GM21367 (cell line): ENCODE measurements at regions not wholly inside any gene's neighbourhood (a gene's known extent, or its start where the extent isn't known, plus 50 kb on each side); places are given as distances from the start of the nearest gene placed in this dataset.

Source experiments
- ATAC-seq: cut with Tn5 transposase; IDR thresholded peaks from one replicate; pipeline ENCODE4 v1.9.1; 2021; ENCODE audit not compliant: unreplicated experiment

DNA sequence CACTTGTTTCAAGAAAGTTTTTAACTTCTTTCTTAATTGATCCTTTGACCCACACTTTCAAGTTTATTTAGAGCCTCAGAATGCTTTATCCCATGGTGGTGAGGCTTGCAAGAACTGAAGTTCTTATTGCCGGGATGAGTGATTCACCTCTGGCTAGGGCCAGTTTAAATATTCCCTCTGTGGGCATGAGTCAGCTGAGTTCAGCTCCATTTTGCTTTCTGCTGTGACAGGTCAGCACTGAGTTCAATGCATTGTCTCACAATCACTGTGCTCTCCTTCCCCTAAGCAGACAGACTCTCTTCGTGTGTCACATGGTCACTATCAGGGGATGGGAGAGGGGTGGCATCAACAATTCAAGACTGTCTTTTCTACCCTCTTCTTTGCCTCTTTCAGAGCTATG is 514.6 kb upstream of the FBXO33 start:
- ATAC-seq: no peak

DNA sequence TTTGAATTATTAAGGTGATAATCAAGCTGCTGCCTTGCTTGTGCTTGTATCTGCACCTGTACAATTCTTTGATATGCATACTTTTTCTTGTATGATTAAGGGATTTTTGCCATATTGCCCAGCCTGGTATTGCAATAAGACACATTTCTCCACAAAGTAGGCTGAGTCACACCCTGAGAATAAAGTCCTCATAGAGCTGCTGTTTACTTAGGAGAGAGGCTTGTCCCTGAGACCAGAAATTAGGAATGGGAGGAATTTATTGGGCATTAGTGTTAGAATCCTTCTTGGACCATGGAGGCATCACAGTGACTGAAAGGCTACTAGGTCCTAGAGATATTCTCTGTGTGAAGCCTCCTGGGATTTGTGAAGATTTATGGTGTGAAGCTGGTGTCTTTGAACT is 506.8 kb upstream of the FBXO33 start:
- no peak for ATAC-seq

- peak; percentile 85 for ATAC-seq
Observed at GRCh38 chr14:39912192-39913100, 480.2 kb upstream of the FBXO33 start.

DNA sequence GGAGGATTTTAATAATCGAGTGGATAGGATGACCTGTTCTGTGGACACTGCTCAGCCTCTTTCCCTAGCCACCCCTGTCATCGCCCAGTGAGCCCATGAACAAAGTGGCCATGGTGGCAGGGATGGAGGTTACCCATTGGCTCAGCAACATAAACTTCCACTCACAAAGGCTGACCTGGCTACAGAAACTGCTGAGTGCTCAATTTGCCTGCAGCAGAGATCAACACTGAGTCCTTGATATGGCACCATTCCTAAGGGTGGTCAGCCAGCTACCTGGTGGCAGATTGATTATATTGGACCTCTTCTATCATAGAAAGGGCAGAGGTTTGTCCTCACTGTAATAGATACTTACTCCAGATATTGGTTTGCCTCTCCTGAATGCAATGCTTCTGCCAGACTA is 465.4 kb upstream of the FBXO33 start:
- ATAC-seq: no peak

GRCh38 chr14:39890026-39890425 is 457.8 kb upstream of the FBXO33 start:
- ATAC-seq: no peak

GRCh38 chr14:39884091-39884490 is 451.9 kb upstream of the FBXO33 start:
- ATAC-seq: no peak

DNA sequence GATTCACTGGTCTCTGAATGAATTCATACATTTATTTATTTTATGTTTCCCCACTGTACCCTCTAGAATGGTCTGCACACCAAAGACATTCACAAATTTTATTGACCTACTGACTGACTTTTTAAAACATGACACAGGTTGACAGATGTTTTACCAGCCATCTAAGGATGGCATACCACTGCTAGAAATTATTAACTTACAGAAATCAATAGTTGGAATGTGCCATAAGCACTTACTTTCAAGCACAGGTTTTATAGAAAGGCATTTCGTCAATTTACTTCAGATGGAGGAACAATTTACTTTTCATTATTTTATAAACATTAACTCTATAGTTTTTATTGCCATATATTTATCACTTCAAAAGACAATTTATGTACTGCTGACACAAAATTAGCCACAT is 448.7 kb upstream of the FBXO33 start:
- no peak for ATAC-seq

- no peak for ATAC-seq
Observed at GRCh38 chr14:39880106-39880695, 448.0 kb upstream of the FBXO33 start.

DNA sequence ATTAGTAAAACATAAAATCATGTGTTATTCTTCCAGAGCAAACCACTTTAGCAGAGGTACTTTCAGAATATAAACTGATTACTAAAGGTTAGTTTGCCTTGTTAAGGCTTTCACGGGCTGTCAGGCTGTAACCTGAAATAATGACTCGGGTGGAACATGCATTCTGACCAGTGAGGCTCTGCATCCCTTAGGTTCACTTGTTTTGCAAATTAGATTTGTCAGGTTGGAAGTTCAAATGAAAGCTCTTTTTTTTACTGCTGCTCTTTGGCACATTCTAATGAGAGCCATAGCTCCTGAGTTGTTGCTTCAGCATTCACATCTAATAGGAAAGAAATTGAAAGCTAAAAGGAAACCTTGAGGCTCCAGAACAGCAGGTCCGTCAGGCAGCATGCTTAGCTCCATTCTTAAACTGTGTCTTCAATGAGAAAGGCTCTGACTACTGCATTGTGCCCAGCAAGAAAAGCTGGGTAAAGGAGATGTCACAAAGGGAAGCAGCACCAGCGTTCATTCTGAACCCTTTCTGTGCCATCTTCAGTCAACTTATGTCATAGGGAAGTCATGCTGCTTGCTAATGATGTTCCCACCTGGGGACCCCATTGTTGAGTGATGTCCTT is 445.5 kb upstream of the FBXO33 start:
- ATAC-seq: no peak

DNA sequence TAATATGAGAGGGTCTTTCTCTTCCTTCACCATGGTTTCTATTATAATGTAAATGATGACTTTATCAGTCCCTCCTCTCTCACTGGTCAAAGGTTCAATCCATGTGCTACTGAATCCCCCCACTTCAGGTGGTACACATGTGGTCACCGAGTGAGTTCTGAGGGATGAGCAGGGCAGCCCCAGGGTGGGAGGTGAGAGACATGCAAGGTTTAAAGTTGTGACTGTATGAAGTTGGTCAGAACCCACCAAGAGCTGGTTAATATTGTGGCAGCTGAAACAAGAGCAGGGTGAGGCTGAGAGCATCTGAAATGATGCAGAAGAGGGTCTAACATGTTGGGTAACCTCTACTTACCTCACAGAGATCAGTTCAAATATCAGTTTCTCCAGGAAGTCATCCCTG is 444.7 kb upstream of the FBXO33 start:
- ATAC-seq: no peak

DNA sequence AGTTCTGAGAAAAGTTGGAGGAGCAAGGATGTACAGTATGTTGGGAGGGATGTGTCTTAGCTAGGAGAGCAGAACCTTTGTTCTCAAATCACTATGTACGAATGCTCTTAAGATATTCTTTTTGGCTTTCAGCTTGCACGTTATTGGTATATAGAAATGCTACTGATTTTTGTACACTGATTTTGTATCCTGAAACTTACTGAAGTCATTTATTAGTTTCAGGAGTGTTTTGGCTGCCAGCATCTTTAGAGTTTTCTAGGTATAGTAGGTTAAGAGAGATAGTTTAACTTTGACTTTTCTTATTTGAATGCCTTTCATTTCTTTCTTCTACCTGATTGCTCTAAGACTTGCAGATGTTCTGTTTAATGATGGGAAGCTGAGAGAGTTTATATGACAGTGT is 442.8 kb upstream of the FBXO33 start:
- no peak for ATAC-seq

- no peak for ATAC-seq
Observed at GRCh38 chr14:39873791-39874190, 441.6 kb upstream of the FBXO33 start.

DNA sequence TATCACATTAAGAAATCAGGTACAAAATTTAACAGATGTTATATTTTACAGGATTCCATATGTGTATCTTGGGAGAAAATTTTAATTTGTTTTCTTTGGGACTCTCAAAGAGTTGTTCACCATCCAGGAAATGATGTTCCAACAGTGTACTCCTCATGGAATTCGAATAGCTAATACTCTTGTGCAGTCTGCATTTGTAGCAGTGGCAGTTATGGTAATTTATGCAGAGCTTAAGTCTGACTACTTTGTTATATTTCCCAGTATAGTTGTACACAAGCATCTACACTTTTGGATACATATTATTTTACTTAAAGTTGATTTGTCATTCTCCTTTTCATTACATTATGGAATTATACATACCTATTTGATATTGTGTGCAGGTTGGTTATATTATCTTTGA is 436.7 kb upstream of the FBXO33 start:
- ATAC-seq: no peak

DNA sequence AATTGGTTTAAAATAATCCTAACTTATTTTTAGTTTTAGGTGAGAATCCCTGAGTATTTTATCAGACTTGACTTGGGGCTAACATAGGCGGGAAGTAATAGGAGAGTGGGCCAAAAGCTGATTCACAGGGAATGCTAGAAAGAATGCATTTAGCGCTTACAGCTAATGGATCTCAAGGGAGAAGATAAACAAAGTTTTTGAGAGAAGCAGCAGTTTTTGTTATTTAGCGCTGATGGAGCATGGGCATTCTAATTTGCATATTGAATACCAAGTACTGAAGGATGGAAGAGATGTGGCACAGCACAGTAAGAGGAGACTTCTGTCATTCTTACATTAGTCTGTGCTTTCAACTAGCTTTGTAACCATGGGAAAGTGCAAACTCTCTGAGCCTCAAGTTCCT is 436.0 kb upstream of the FBXO33 start:
- ATAC-seq: no peak

DNA sequence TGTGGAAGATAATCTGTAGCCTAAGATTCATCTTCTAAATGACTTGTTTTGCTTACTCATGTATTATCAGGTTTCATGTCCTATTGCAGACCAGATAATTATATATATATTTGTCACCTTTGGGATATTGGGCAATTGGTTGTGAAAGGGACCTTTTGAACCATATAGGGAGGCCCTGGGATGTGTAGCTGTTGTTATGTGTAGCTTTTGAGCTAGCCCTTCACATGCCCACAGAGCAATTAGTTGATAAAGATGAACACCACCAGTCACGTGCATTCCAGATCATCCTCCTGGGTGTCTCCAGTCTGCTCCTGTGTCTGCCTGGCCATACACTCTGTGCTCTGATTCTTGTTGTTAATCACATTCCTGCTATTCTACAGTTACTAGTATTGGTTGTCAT is 431.2 kb upstream of the FBXO33 start:
- no peak for ATAC-seq

GRCh38 chr14:39861696-39862095 is 429.5 kb upstream of the FBXO33 start:
- ATAC-seq: no peak

GRCh38 chr14:39861229-39861600 is 429.0 kb upstream of the FBXO33 start:
- no peak for ATAC-seq

DNA sequence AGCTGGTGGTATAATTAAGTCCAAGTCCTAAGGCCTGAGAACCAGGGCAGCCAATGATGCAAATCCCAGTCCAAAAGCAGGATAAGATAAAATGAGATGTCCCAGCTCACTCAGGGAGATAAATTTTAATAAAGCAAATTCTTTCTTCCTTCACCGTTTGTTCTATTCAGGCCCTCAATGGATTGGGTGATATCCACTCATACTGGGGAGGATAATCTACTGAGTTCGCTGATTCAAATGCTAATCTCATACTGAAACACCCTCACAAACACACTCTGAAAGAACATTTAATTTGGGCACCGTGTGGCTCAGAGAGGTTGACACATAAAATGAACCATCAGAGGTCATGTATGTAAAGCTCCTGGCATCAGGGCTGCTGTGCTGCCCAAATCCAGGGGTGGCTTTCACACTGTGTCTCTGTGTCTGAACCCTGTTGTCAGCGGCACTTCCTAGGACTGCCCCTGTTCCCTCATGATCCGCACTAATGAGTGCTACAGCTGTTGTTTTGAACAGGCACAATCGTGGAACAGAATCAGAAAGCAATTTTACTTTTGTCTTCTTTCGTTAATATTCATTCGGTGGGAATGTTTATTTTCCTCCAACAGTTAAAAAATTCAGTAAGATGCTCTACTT is 428.5 kb upstream of the FBXO33 start:
- no peak for ATAC-seq

DNA sequence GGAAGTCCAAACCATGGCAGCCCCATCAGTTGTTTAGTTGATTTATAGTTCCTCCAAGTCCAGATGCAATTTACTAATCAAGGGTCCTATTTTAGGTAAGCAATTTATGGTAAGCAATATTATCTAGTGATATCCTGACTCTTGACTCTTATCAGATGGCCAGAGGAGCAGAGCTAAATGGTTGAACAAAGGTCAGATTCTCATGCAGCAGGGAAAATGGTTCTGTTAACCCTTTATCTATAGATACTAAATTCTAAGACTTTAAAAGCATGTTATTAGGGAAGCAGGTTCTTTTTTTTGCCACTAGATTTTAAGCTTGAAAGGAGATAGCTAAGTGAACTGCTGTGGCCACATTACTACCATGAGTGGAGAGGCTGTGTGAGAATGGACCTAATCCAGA is 427.1 kb upstream of the FBXO33 start:
- ATAC-seq: no peak

- ATAC-seq: no peak
Observed at GRCh38 chr14:39857376-39858055, 425.3 kb upstream of the FBXO33 start.

DNA sequence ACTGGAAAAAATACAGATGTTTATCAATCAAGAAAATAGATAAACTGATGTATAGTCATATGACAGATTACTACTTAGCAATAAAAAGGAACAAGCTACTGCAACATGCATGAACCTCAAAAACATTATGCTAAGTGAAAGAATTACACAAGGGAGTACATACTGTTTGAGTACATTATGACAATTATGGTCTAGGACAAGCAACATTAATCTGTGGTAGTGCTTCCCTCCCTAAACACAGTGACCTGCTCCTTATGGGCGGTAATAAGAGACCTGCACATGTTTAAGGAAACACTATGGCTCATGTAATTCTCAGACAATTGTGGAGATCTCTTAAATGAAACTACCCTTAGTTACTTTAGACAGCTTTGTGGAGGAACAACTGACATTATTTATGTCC is 421.2 kb upstream of the FBXO33 start:
- no peak for ATAC-seq
